ENCODE measurements at regions not wholly inside any gene's neighbourhood (a gene's known extent, or its start where the extent isn't known, plus 50 kb on each side); places are given as distances from the start of the nearest gene placed in this dataset.

- TF ChIP-seq CTCF (IDR thresholded peaks at IDR 0.05; ENCODE audit: borderline replicate concordance, extremely low read depth, low read length, poor library complexity, severe bottlenecking) (no peak), EZH2 (IDR thresholded peaks at IDR 0.05; ENCODE audit: borderline replicate concordance, low read depth, low read length, severe bottlenecking) (no peak)
These were observed 349.2 kb downstream of the CASP12 start for GRCh38 chr11:104549019-104549418.

Measured in DND-41 (cell line).